ENCODE measurements at regions not wholly inside any gene's neighbourhood (a gene's known extent, or its start where the extent isn't known, plus 50 kb on each side); places are given as distances from the start of the nearest gene placed in this dataset.

- no peak for DNase-seq (ENCODE audit: low read depth in 3 of 3, low spot score in 1 of 3)
Measured at GRCh38 chr6:170232186-170233002, 58.5 kb downstream of the DLL1 start.

- DNase-seq (ENCODE audit: low read depth in 3 of 3, low spot score in 1 of 3): no peak
Measured at GRCh38 chr6:170231293-170232185, 59.3 kb downstream of the DLL1 start.

- no peak for DNase-seq (ENCODE audit: low read depth in 3 of 3, low spot score in 1 of 3)
Measured at GRCh38 chr6:170230520-170231292, 60.2 kb downstream of the DLL1 start.

- no peak for DNase-seq (ENCODE audit: low read depth in 3 of 3, low spot score in 1 of 3)
Measured at GRCh38 chr6:170229851-170230519, 60.9 kb downstream of the DLL1 start.

- DNase-seq (ENCODE audit: low read depth in 3 of 3, low spot score in 1 of 3): no peak
Measured at GRCh38 chr6:170229396-170229795, 61.5 kb downstream of the DLL1 start.

- no peak for DNase-seq (ENCODE audit: low read depth in 3 of 3, low spot score in 1 of 3)
Measured at GRCh38 chr6:170228946-170229310, 62.0 kb downstream of the DLL1 start.

GRCh38 chr6:170227996-170228945 lies 62.6 kb downstream of the DLL1 start:
- DNase-seq (ENCODE audit: low read depth in 3 of 3, low spot score in 1 of 3): no peak

- no peak for DNase-seq (ENCODE audit: low read depth in 3 of 3, low spot score in 1 of 3)
Measured at GRCh38 chr6:170227521-170227983, 63.3 kb downstream of the DLL1 start.

GRCh38 chr6:170226647-170227046 lies 64.2 kb downstream of the DLL1 start:
- DNase-seq (ENCODE audit: low read depth in 3 of 3, low spot score in 1 of 3): no peak

- no peak for DNase-seq (ENCODE audit: low read depth in 3 of 3, low spot score in 1 of 3)
Measured at GRCh38 chr6:170225852-170226417, 64.9 kb downstream of the DLL1 start.

GRCh38 chr6:170224694-170225660 lies 65.9 kb downstream of the DLL1 start:
- DNase-seq (ENCODE audit: low read depth in 3 of 3, low spot score in 1 of 3): no peak

- no peak for DNase-seq (ENCODE audit: low read depth in 3 of 3, low spot score in 1 of 3)
Measured at GRCh38 chr6:170223718-170224693, 66.9 kb downstream of the DLL1 start.

GRCh38 chr6:170222498-170223471 lies 68.1 kb downstream of the DLL1 start:
- DNase-seq (ENCODE audit: low read depth in 3 of 3, low spot score in 1 of 3): no peak

GRCh38 chr6:170221753-170222400 lies 69.0 kb downstream of the DLL1 start:
- DNase-seq (ENCODE audit: low read depth in 3 of 3, low spot score in 1 of 3): no peak

GRCh38 chr6:170221052-170221752 lies 69.7 kb downstream of the DLL1 start:
- DNase-seq (ENCODE audit: low read depth in 3 of 3, low spot score in 1 of 3): no peak
